ENCODE measurements at regions not wholly inside any gene's neighbourhood (a gene's known extent, or its start where the extent isn't known, plus 50 kb on each side); places are given as distances from the start of the nearest gene placed in this dataset.
"Not testable (repeated sequence)": the region's sequence is repeated elsewhere in the genome, so short reads cannot be mapped to it uniquely, and the experiment has no call there.

- no peak for DNase-seq
These were observed 153.5 kb downstream of the HHIP start for GRCh38 chr4:144799486-144799885.

DNA sequence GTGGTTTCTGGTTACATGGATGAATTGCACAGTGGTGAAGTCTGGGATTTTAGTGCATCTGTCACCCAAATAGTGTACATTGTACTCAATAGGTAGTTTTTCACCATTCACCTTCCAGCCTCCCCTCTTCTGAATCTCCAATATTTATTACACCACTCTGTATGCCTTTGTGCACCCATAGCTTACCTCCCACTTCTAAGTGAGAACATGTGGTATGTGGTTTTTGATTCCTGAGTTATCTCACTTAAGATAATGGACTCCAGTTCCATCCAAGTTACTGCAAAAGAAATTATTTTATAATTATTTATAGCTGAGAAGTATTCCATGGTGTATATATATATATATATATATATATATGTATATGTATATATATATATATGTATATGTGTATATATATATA, 155.8 kb downstream of the HHIP start:
- DNase-seq = no peak

DNA sequence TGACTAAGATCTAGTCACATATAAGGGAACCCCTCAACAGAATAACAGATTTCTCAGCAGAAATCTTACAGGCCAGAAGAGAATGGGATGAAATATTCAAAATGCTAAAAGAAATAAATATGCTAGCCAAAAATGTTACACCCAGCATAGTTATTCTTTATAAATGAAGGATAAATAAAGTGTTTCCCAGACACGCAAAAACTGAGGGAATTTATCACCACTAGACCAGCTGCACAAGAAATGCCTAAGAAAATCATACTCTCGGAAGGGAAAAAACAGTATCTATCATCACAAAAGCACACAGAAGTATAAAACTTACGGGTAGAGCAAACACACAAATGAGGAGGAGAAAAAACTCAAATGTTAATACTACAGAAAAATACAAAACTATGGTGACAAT, 162.1 kb downstream of the HHIP start:
- no peak for DNase-seq

- DNase-seq = no peak
These were observed 163.2 kb downstream of the HHIP start for GRCh38 chr4:144809056-144809640.

GRCh38 chr4:144816668-144817067, 170.7 kb downstream of the HHIP start:
- DNase-seq = no peak

- DNase-seq = no peak
These were observed 171.1 kb downstream of the HHIP start for GRCh38 chr4:144817081-144817480.

- DNase-seq = no peak
These were observed 172.2 kb downstream of the HHIP start for GRCh38 chr4:144818136-144818535.

- no peak for DNase-seq
These were observed 173.6 kb downstream of the HHIP start for GRCh38 chr4:144819591-144819990.

DNA sequence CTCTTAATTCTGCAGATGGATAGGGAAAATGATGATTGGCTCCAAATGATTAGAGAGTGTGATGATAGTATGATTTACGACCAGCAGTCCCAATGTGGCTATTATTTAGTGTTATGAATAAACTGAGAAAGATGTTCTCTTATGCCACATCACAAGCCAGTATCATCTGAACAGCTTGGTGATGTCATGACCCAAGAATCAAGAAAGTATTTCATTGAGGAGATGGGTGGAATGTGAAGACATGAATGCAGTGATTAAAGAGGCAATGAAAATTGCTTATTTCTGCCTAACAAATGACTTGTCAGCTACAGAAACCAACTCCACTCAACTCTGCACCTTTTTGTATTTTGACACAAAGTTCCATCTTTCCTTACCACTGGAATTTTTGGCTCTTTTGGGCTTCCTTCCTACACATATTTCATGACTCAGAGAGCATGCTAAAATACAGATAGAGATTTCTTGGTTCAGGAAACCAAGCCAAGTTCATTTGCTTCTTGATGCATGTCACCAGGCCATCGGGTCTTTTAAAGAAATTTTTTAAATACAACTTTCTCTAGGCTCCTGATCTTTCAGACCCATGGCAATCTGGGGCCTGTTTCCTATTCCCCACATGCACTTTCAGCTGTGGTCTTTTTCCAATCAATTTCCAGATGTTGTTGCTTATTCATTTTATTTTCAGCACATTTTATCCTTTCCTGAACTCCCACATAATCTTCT, 174.2 kb downstream of the HHIP start:
- DNase-seq = no peak

- no peak for DNase-seq
These were observed 174.8 kb downstream of the HHIP start for GRCh38 chr4:144820728-144821085.

DNA sequence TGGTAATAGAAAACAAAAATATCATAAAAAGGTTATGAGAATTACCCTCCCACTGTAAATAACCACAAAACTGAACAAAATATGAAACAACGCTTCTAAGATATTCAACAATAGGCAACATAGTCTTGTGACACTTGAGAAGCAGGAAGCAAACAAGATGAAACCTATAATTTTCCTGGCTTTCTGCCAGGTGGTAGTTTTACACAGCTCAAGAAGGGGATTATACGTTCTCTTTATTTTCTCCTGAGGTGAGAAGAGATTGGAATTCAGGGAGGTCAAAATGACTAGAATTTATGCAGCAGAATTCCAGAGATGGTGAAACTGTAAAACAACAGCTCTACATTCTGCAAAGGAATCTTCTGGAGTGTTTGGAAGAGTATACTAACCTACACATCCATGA, 186.0 kb downstream of the HHIP start:
- DNase-seq = no peak

DNA sequence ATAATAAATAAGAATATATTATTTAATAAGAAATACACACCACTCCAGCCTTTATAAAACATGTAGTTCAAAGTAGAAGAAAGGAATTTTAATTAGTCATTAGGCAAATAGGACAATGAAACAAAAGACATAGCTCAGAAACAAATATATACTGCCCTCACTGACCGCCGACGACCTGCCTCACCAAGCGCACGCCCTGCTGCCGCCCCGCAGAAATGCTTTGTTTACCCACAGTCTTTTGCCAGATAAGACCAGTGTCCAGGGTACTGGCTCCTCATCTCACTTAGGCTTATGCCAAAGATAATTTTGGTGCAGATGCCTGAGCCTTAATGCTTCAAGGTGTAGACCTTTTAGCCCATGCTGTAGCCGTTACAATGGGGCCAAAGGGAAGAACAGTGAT, 199.5 kb downstream of the HHIP start:
- no peak for DNase-seq

- DNase-seq = no peak
These were observed 206.0 kb downstream of the HHIP start for GRCh38 chr4:144851948-144852347.

DNA sequence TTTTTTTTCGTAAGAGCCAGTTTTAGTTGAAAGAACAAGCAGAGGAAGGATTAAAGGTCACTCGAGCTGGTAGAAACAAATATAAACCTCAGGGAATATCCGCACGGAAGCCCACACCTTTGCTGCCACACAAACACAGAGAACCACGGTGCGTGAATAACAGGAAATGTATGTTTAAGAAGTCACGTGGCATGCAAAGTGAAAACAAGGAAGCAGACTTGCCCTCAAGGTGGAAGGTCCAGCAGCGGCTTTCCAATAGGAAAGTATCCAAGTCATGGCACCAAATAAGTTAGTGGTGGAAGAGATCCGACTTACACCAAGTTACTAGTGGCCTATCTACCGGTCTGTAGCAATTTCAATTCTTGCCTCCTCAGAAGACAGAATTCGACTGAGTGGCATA, 215.5 kb downstream of the HHIP start:
- DNase-seq = no peak

GRCh38 chr4:144862210-144862609, 216.3 kb downstream of the HHIP start:
- no peak for DNase-seq

- not testable (repeated sequence) for DNase-seq
These were observed 218.9 kb downstream of the HHIP start for GRCh38 chr4:144864891-144865290.

GRCh38 chr4:144868309-144868708, 222.4 kb downstream of the HHIP start:
- no peak for DNase-seq

DNA sequence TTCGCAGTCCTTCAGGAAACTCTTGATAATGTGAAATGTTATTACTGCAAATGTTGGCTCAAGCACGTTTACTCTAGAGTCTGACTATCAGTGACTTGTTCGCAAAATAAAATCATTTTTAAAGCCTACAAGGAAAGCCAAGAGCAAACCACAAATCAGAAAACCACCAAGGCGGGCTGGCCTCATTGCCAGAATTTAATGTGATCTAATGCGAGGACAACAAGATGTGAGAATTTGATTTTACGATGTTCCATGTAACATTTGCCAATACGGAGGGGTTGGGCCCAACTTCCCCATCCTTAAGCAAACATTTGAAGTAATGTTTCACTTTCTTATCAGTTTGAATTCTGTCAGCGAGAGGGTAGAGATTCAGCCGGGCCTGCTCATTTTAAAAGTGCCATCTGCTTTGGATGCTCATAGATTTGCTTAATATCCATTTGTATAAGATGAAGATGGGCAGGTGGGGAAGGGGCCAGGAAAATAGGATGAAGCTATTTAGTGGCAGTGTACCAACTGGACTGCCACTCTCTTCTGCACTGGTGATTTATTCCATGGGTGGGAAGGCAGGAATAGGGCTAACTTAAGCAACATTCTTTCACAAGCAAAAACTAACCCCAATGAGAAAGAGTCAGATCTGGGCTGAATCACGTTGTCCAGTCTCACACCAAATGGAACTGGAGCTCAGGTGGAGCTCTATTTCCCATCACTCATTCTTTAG, 225.3 kb downstream of the ANAPC10 start:
- no peak for DNase-seq

DNA sequence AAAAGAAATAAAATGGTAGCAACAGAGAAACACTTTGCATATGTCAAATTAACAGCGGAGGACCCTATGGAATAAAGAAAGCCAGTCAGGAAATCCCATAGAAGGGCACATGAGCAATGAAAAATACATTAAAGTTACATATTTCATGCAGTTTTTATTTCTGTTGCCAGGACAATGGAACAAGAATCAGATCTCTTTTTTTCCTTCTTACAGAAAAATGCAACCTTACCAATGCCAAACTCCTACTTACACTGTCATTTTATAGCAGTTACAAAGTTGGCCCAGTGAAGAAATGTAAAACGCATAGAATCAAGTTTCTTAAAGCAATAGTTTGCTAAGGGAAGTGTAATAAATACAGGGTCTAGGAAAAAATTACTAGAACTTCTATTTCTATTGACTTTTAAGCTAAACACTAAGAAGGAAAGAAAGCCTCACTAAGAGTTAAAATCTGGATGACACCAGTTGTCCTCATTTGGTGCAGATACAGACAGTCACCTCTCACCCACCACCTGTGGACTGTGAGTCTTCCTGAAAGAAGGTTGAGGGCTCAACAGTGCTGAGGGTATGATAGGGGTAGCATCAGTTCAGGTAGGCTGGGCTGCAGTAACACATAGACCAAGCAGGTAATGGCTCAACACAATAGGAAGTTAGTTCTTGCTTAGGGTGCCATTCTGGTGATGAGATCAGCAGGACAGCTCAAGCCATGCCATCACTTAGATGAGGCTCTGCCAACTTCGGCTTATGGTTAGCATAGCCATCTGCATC, 224.6 kb downstream of the ANAPC10 start:
- no peak for DNase-seq

DNA sequence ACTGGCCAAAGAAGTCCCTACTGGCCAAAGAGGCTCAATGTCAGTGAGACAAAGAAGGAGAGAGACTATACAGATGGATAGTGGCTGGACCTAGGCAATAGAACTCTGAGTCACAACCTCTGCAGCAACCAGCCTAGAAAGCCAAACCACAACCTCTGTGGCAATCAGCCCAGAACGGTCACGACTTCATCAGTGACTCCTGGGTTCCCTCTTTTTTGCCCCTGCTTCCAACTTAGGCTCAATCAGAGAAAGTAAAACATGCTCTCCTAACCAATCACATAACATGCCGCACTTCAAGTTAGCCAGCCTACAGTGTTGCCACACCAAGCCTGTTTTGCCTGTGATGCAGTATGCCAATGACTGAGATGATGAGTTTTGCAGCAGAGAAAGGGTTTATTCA, 203.4 kb downstream of the ANAPC10 start:
- DNase-seq = no peak

GRCh38 chr4:144899393-144899792, 198.6 kb downstream of the ANAPC10 start:
- no peak for DNase-seq

DNA sequence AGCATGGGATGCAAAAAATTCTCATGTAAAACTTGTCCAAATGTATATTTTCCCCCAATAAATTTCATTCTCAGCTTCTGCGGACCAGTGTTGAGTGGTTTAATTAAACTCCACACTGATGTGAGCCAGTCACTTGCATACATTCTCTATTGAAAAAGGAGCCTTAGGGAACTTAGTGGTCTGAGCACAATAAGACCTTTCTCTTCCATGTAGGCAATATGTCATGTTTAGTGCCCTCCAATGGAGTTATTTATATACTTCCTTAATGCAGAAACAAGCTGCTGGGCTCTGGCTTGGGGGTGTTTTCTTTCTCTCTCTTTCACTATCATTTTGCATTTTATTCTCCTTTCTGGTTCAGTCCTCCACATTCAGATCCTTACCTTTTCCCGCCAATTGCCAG, 196.9 kb downstream of the ANAPC10 start:
- no peak for DNase-seq

Data from nucleus accumbens (tissue), 56 donors.